ENCODE measurements at regions not wholly inside any gene's neighbourhood (a gene's known extent, or its start where the extent isn't known, plus 50 kb on each side); places are given as distances from the start of the nearest gene placed in this dataset.

DNA sequence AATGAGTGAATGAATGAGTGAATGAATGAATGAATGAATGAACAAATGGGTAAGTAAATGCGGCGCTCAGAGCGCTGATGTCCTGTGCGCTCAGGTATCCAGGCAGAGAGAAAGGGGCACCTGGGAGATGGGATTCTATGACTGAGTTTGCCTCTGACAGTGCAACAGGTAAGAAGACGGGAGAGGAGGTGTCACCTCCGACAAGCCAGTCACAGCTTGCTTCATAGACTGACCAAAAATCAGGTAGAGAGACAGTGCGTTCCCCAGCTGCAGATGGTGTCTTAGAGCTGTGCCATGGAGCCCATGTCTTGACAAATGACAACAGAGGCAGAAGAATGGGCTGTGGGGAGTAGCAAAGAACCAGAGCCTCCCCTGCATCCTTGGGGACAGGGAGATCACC lies 327.3 kb downstream of the FGFR2 start:
- TF ChIP-seq CTCF (IDR thresholded peaks at IDR 0.05): no peak
- TF ChIP-seq POLR2A (IDR thresholded peaks at IDR 0.05): no peak
